ENCODE measurements at regions not wholly inside any gene's neighbourhood (a gene's known extent, or its start where the extent isn't known, plus 50 kb on each side); places are given as distances from the start of the nearest gene placed in this dataset.

- no peak overlapping the region for H3K27ac ChIP-seq (ENCODE audit: low read depth in 1 of 2, low read length in 2 of 2)
- no peaks in the 10 kb centered on the region for H3K36me3 ChIP-seq (ENCODE audit: insufficient read depth, low read length)
- Mint-ChIP-seq H3K27ac (no peak overlapping the region), H3K27me3 (no peaks in the 10 kb centered on the region), H3K4me3 (no peak overlapping the region), H3K9me3 (no peaks in the 10 kb centered on the region), H3K36me3 (ENCODE audit: low read depth) (no peaks in the 10 kb centered on the region), H3K4me1 (ENCODE audit: low read depth) (no peaks in the 10 kb centered on the region)
- no peak for TF ChIP-seq CTCF (IDR thresholded peaks at IDR 0.05)
- POLR2A ChIA-PET, result no interaction called here
- ATAC-seq (ENCODE audit: poor library complexity) (no peak), DNase-seq (no peak)
- H3K4me3 ChIP-seq (ENCODE audit: low read length), result no peak overlapping the region
- no peaks in the 10 kb centered on the region for H3K4me1 ChIP-seq (ENCODE audit: insufficient read depth, low read length)
- no peaks in the 10 kb centered on the region for H3K9me3 ChIP-seq (ENCODE audit: control insufficient read depth in 1 of 2, insufficient read depth in 1 of 2, low read length in 2 of 2)
- H3K27me3 ChIP-seq (ENCODE audit: control insufficient read depth in 1 of 2, insufficient read depth in 2 of 2, low read length in 2 of 2), result no peaks in the 10 kb centered on the region
- CTCF ChIA-PET, result no interaction called here
- intact Hi-C loops (cut with DNase I, micrococcal nuclease), result no loop called here
Measured at GRCh38 chr7:131139462-131139861, 188.2 kb upstream of the MKLN1 start.

- Mint-ChIP-seq H3K36me3 (ENCODE audit: low read depth) (no peaks in the 10 kb centered on the region), H3K9me3 (no peaks in the 10 kb centered on the region), H3K27me3 (no peaks in the 10 kb centered on the region), H3K27ac (no peak overlapping the region), H3K4me3 (no peak overlapping the region), H3K4me1 (ENCODE audit: low read depth) (no peaks in the 10 kb centered on the region)
- H3K27me3 ChIP-seq (ENCODE audit: control insufficient read depth in 1 of 2, insufficient read depth in 2 of 2, low read length in 2 of 2), result no peaks in the 10 kb centered on the region
- no peak overlapping the region for H3K27ac ChIP-seq (ENCODE audit: low read depth in 1 of 2, low read length in 2 of 2)
- no peaks in the 10 kb centered on the region for H3K9me3 ChIP-seq (ENCODE audit: control insufficient read depth in 1 of 2, insufficient read depth in 1 of 2, low read length in 2 of 2)
- POLR2A ChIA-PET, result no interaction called here
- H3K4me1 ChIP-seq (ENCODE audit: insufficient read depth, low read length), result no peaks in the 10 kb centered on the region
- CTCF ChIA-PET, result no interaction called here
- no peak for ATAC-seq (ENCODE audit: poor library complexity)
- no peak overlapping the region for H3K4me3 ChIP-seq (ENCODE audit: low read length)
- no peaks in the 10 kb centered on the region for H3K36me3 ChIP-seq (ENCODE audit: insufficient read depth, low read length)
- intact Hi-C loops (cut with DNase I, micrococcal nuclease), result no loop called here
- TF ChIP-seq CTCF (IDR thresholded peaks at IDR 0.05), result no peak
- no peak for DNase-seq
Measured at GRCh38 chr7:131141443-131141967, 186.2 kb upstream of the MKLN1 start.

GRCh38 chr7:131143869-131144268, 183.8 kb upstream of the MKLN1 start:
- CTCF ChIA-PET, result no interaction called here
- Mint-ChIP-seq H3K27me3 (no peaks in the 10 kb centered on the region), H3K4me1 (ENCODE audit: low read depth) (no peaks in the 10 kb centered on the region), H3K9me3 (no peaks in the 10 kb centered on the region), H3K27ac (no peak overlapping the region), H3K36me3 (ENCODE audit: low read depth) (no peaks in the 10 kb centered on the region), H3K4me3 (no peak overlapping the region)
- POLR2A ChIA-PET, result no interaction called here
- H3K27me3 ChIP-seq (ENCODE audit: control insufficient read depth in 1 of 2, insufficient read depth in 2 of 2, low read length in 2 of 2), result no peaks in the 10 kb centered on the region
- no peak overlapping the region for H3K27ac ChIP-seq (ENCODE audit: low read depth in 1 of 2, low read length in 2 of 2)
- no peaks in the 10 kb centered on the region for H3K4me1 ChIP-seq (ENCODE audit: insufficient read depth, low read length)
- intact Hi-C loops (cut with DNase I, micrococcal nuclease), result no loop called here
- DNase-seq (no peak), ATAC-seq (ENCODE audit: poor library complexity) (no peak)
- H3K4me3 ChIP-seq (ENCODE audit: low read length), result no peak overlapping the region
- no peak for TF ChIP-seq CTCF (IDR thresholded peaks at IDR 0.05)
- H3K9me3 ChIP-seq (ENCODE audit: control insufficient read depth in 1 of 2, insufficient read depth in 1 of 2, low read length in 2 of 2), result no peaks in the 10 kb centered on the region
- no peaks in the 10 kb centered on the region for H3K36me3 ChIP-seq (ENCODE audit: insufficient read depth, low read length)
